NCI-H1092 treated with DMSO at 0.1 percent for 48 hours (cell line): ENCODE measurements at regions not wholly inside any gene's neighbourhood (a gene's known extent, or its start where the extent isn't known, plus 50 kb on each side); places are given as distances from the start of the nearest gene placed in this dataset.
"Not testable (repeated sequence)": the region's sequence is repeated elsewhere in the genome, so short reads cannot be mapped to it uniquely, and the experiment has no call there.

Experiments used
- DNase-seq: peaks from one replicate; lab custom pipeline; 2025; lab: John Stamatoyannopoulos, UW

DNA sequence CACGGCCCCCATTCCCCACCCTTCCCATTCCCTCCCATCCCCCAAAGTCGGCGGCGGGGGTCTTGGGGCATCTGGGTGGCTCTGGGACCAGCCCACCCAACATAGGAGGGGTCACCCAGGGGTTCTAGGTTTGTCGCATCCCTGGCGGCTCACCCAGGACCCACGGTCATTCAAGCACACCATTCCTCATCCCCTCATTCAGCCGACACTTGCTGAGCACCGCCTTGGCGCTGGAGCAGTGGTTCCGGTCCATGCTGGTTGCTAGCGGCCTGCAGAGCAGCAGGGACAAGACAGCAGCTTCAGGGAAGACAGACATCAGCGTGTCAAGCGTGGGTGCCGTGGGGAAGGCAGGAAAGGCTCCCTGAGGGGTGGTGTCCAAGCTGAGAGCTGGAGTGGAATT lies 50.5 kb upstream of the OTOS start:
- DNase-seq: no peak

GRCh38 chr2:240192661-240193060 lies 52.2 kb upstream of the OTOS start:
- no peak for DNase-seq

DNA sequence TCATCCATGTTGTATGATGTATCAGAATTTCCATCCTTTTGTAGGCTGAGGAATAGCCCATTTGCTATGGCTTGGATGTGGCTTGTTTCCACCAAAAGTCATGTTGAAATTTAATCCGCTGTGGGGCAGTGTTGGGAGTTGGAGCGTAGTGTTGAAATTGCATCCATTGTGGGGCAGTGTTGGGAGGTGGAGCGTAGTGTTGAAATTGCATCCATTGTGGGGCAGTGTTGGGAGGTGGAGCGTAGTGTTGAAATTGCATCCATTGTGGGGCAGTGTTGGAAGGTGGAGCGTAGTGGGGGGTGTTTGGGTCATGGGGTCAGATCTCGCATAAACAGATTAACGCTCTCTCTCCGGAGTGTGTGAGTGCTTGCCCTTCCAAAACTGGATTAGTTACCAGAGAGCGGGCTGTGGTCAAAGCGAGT lies 53.9 kb upstream of the OTOS start:
- DNase-seq: not testable (repeated sequence)

DNA sequence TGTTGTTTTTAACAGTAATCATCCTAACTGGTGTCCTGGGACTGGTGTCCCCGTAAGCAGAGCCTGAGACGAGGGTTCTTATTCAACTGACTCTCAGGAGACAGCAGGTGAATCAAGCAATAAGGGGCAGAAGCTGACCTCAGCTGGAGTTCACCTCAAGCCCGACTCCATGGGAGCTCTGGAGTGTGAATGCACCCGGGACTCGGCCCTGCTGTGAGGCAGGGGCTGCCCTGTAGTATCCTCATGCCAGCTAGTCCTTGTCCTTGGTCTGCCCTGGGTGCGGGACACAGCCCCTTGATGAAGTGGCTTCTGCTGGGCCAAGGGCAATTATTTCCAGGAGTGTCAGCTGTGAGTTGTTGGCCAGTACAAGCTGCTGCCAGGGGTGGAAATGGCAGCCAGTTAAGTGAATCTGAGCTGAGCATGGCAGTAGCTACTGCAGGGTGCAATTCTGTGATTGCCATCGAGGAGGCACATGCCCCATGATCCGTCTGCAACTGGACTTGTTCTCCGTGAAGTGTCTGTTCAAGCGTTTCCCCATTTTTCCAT lies 54.9 kb upstream of the OTOS start:
- no peak for DNase-seq

DNA sequence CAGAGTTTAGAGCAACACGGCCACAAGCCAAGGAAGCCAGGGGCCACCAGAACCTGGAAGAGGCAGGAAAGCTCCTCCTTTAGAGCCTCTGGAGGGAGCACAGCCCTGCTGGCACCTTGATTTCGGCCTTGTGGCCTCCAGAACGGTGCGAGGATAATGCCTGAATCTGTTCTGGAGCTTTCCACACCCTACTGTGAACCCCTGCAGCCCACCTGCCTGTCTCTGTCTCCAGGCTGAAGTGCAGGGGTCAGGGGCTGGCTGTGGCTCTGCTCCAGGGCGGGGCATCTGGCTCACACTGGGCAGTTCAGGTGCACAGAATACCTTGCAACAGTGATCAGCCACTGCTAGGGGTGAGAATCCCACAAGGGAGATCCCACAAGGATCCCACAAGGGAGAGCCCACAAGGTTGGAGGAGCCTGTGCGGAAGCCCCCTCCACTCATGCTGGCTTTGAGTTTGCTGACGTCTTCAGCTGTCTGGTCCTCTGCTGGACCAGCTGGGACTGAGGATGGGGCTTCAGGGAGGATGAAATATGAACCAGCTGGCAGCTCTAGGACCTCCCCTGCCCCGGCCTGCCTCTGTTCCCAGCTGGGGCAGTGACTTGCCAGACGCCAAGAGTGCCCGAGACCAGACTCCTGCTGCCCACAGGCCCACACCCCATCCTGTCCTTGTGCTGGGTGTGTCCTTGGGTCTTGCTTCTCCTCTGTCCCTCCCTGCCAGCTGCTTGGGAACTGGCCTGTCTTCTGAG lies 56.4 kb upstream of the OTOS start:
- DNase-seq: no peak

DNA sequence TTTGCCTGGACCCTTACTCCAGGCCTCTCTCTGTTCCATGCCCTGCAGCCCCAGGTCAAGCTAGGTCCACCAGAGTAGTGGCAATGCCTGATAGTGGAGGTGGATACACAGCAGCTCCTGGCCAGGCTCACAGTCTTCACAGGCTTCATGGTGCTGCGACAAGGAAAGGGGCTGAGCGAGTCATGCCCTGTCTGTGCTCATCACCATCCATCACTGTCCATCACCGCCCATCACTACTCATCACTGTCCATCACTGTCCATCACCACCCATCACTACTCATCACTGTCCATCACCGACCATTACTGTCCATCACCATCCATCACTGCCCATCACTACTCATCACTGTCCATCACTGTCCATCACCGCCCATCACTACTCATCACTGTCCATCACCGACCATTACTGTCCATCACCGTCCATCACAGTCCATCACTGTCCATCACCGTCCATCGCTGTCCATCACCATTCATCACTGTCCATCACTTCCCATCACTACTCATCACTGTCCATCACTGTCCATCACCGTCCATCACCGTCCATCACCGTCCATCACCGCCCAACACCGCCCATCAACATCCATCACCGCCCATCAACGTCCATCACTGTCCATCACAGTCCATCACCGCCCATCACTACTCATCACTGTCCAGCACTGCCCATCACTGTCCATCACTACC lies 57.1 kb upstream of the OTOS start:
- DNase-seq: no peak

DNA sequence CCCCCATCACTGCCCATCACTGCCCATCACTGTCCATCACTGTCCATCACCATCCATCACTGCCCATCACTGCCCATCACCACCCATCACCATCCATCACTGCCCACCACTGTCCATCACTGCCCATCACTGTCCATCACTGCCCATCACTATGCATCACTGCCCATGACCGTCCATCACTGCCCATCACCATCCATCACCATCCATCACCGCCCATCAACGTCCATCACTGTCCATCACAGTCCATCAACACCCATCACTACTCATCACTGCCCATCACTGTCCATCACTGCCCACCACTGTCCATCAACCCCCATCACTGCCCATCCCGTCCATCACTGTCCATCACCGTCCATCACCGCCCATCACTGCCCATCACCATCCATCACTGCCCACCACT lies 57.8 kb upstream of the OTOS start:
- no peak for DNase-seq

DNA sequence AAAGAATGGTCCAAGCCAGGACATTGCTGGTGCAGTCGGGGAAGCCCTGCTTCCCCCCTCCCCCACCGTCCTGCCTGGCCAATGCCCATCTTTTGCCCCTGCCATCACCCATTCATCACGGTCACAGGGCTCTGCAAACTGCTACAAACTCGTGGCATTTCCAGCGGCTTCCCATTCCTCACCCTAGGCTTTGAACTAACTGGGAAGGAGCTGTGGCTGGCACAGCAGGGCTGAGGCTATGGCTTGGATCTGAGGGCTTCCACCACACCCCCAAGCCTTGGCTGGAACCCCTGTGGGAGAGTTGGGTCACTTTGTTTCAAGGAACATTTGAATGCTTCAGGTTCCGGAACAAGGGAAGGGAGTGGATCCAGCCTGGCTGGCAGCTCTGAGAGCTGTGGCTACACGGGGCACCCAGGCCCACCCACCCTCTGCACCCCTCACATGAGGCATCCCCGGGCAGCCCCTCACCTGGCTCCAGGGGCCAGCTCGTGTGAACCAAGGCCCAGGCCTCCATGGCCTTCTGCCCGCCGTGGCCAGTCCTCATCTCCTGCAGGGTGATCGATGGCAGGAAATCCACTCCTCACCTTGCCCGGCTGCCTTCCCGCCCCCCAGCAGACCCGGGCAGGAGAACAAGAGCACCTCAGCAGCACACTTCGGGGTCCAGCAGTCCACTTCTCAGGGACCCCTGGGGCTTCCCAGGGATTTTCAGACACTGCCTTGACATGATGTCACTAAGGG lies 58.8 kb upstream of the OTOS start:
- no peak for DNase-seq

- no peak for DNase-seq
These were observed 60.0 kb upstream of the OTOS start for GRCh38 chr2:240200230-240201051.

GRCh38 chr2:240201866-240202265 lies 61.4 kb upstream of the OTOS start:
- no peak for DNase-seq

DNA sequence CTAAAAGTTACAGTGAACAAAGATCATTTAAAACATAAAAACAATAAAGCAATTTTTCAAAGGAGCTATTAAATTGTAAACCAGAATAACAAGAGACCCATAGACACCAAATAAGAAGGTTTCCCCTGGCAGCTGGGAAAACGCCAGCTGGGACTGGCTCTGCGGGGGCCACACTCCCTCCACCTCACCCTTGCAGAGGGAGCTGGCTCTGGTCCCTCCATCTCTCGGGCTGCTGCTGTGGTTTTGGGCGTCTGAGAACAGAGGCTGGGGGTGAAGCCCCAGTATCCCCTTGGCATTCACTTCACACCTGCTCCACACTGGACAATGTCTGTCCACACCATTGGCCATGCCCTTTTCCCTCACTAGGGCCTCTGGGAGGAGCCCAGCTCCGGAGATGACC lies 62.1 kb upstream of the OTOS start:
- DNase-seq: no peak

DNA sequence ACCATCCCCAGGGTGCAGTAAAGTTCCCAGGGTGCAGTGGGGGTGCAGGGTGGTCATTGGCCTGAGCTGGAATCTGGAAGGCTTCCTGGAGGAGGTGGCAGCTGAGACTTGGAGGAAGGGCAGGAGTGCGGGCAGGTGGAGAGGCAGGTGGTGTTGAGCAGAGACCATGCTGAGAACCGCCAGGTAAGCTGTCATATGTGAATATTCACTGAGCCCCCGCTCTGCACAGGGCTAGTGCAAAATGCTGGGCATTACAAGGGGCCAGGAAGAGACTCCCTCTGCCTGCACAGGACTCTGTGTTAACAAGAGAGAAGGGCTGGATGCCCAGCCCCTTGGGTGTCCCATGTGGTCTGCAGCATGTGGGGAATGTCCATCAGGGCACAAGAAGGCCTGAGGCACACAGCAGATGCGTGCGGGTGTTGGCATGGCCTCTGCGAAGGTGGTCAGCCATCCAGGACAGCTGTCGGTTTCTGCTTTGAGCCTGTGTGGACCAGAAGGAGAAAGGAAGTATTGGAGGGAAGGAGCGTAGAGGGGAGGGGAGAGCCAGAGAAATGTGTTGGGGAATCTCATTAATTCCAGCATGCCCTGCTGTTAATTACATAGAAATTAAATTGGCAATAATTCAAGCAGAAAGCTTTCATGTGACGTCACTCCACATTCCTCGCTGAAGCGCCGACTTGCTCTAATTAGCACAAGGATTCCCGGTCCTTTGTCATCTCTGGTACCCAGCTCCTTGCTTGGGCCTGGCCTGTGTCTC lies 62.8 kb upstream of the OTOS start:
- no peak for DNase-seq

DNA sequence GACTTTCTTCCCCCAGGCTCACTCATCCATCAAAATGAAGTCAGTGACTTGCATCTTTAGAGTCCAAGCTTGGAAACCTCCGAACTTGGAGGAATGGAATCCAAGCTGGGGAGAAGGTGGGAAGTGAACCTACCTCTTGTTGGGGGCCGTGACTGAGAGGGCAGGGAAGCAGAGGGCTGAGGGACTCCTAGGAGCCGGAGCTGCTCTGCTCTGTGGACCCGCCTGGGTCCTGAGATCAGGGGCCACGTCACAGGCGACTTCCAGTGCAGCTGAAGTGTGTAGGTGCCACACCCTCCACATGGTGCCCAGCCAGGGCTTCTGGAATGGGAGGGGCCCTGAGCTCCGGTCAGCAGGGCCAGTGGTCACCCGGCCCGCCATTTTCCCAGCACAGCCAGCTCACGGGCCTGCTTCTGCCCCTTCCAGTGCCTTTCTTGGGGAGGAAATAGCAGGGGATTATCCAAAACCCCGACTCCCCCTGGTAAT lies 63.4 kb upstream of the OTOS start:
- no peak for DNase-seq

DNA sequence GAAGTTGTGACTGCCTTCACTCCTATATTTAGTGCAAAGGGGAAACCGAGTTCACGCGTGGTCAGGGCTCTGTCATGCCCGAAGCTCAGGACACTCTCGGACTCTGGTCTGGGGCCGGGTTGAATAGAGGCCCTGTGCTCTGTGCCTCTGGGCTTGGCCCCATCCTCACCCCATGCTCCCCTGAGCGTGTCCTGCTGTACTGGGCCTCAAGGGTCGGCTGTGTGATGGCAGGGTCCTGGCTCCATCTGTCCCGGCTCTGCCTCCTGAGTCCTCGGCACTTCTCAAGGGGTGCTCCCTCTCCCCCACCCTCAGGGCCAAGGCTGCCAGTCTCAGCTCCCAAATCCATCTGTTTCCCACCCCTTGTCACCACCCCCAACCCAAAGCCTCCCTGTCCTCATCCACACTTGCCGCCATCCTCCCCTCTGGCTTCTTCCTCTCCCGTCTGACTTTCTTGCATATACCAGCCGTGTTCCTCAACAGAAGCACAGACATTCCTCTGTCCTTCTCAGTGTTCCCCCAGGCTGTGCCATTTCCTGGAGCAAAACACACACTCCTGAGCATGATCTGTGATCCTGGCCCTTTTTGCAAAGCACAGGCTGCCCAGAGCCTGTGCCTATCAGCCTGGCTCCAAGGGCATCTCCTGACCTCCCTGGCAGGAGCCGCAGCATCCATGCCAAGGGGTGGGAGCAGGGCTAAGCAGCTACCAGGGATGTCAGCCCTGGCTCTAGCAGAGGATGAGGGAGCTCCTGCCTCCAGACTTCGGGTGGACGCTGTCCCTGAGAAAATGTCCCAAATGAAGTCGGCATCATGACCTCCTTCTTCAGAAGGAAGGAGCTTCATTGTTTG lies 64.2 kb upstream of the OTOS start:
- DNase-seq: no peak

DNA sequence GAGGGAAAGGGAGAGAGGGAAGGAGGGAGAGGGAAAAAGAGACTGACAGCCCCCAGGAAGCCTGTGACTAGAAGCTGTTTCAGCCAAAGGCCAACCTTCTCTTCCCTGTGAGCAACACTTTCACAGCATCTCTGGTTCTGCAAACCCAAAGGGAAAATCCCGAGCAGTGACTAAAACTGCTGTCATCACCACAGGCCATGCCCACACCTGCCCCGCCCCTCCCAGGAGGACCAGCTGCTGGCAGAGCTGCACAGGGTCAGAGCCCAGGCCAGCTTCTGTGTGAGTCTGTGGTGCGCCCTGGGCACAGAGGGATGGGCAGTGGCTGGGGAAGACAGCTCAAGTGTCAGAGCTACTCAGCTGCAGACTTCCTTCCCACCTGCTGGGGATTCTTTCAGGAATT lies 64.9 kb upstream of the OTOS start:
- DNase-seq: no peak

GRCh38 chr2:240205772-240206171 lies 65.3 kb upstream of the OTOS start:
- no peak for DNase-seq

DNA sequence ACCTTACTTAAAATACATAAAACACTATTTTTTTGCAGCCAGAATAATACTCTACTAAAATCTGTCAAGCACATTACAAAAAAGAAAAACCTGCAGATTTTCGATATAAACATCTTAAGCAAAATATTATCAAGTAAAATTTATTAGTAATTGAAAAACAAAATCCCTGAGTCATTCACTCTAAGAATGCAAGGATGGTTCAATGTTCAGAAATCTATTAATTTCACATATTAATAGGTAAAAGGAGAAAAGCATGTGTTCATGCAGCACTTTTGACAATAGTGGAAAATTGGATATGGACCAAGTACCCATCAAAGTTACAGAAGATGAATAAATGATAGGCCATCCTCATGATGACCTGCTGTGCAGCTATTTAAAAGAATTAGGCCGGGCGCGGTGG lies 66.2 kb upstream of the OTOS start:
- no peak for DNase-seq

DNA sequence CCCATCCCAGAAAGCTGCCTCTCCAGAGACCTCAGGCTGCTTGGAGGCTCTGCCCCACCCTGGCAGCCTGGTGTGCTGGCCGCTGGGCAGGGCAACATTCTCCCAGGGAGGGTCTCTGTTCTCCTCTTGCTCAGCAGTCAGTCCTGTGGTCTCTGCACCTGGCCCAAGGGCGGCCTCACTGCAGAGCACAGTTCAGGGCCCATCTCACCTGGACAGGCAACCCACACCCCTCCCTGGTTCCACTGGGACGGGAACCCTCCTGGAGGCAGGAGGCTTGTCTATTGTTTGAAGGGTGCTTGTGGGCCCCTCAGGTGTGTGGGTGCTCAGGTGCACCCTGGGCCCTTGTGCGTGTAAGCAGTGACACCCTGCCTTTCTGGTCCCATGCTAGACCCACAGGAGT lies 67.2 kb upstream of the OTOS start:
- no peak for DNase-seq

GRCh38 chr2:240208096-240208495 lies 67.6 kb upstream of the OTOS start:
- DNase-seq: no peak

GRCh38 chr2:240208631-240209211 lies 68.3 kb upstream of the OTOS start:
- DNase-seq: no peak
